ENCODE measurements at regions not wholly inside any gene's neighbourhood (a gene's known extent, or its start where the extent isn't known, plus 50 kb on each side); places are given as distances from the start of the nearest gene placed in this dataset.

GRCh38 chr20:39302312-39302711 lies 340.2 kb downstream of the DHX35 start:
- no peaks in the 10 kb centered on the region for H3K9me3 ChIP-seq (ENCODE audit: low read depth)
- H2AFZ ChIP-seq, result no peak overlapping the region
- H3K4me1 ChIP-seq (ENCODE audit: insufficient read depth), result no peaks in the 10 kb centered on the region
- H3K9me2 ChIP-seq (replicated peaks; ENCODE audit: insufficient read depth), result no peaks in the 10 kb centered on the region
- H3K4me2 ChIP-seq, result no peak overlapping the region
- DNase-seq (ENCODE audit: low spot score), result no peak
- no peak overlapping the region for H3K27ac ChIP-seq
- H3K4me3 ChIP-seq, result no peak overlapping the region
- H3K36me3 ChIP-seq (replicated peaks; ENCODE audit: insufficient read depth, low read depth), result no peaks in the 10 kb centered on the region
- H3K27me3 ChIP-seq, result no peaks in the 10 kb centered on the region
- WGBS (ENCODE audit: low lambda C conversion rate, missing lambda C conversion rate), result 96% methylated on average over 4 of the region's 4 CpGs
- no peak for TF ChIP-seq CTCF (IDR thresholded peaks at IDR 0.05; ENCODE audit: poor library complexity)
- no peak for TF ChIP-seq EZH2 (IDR thresholded peaks at IDR 0.05; ENCODE audit: borderline replicate concordance)
- TF ChIP-seq EZH2phosphoT487 (IDR thresholded peaks at IDR 0.05; ENCODE audit: low read depth, severe bottlenecking, unreplicated experiment), result no peak
- no peaks in the 10 kb centered on the region for H4K20me1 ChIP-seq (ENCODE audit: insufficient read depth, poor library complexity, severe bottlenecking)
- no peaks in the 10 kb centered on the region for H3K79me2 ChIP-seq

- H3K4me3 ChIP-seq, result no peak overlapping the region
- no peak overlapping the region for H3K27ac ChIP-seq
- H3K4me1 ChIP-seq (ENCODE audit: insufficient read depth), result no peaks in the 10 kb centered on the region
- no peaks in the 10 kb centered on the region for H4K20me1 ChIP-seq (ENCODE audit: insufficient read depth, poor library complexity, severe bottlenecking)
- no peak overlapping the region for H3K4me2 ChIP-seq
- no peak overlapping the region for H2AFZ ChIP-seq
- H3K9me3 ChIP-seq (ENCODE audit: low read depth), result no peaks in the 10 kb centered on the region
- H3K79me2 ChIP-seq, result no peaks in the 10 kb centered on the region
- TF ChIP-seq EZH2 (IDR thresholded peaks at IDR 0.05; ENCODE audit: borderline replicate concordance), result no peak
- no peak for TF ChIP-seq EZH2phosphoT487 (IDR thresholded peaks at IDR 0.05; ENCODE audit: low read depth, severe bottlenecking, unreplicated experiment)
- TF ChIP-seq CTCF (IDR thresholded peaks at IDR 0.05; ENCODE audit: poor library complexity), result no peak
- H3K9me2 ChIP-seq (replicated peaks; ENCODE audit: insufficient read depth), result no peaks in the 10 kb centered on the region
- no peaks in the 10 kb centered on the region for H3K36me3 ChIP-seq (replicated peaks; ENCODE audit: insufficient read depth, low read depth)
- no peak for DNase-seq (ENCODE audit: low spot score)
- no peaks in the 10 kb centered on the region for H3K27me3 ChIP-seq
- WGBS (ENCODE audit: low lambda C conversion rate, missing lambda C conversion rate), result 92% methylated on average over 2 of the region's 2 CpGs
These were observed 337.6 kb downstream of the DHX35 start for GRCh38 chr20:39299783-39300182.

- WGBS (ENCODE audit: low lambda C conversion rate, missing lambda C conversion rate), result 76% methylated on average over 12 of the region's 12 CpGs
- H3K4me2 ChIP-seq, result no peak overlapping the region
- no peaks in the 10 kb centered on the region for H3K9me3 ChIP-seq (ENCODE audit: low read depth)
- no peaks in the 10 kb centered on the region for H4K20me1 ChIP-seq (ENCODE audit: insufficient read depth, poor library complexity, severe bottlenecking)
- H3K27me3 ChIP-seq, result no peaks in the 10 kb centered on the region
- no peak overlapping the region for H3K4me3 ChIP-seq
- no peak for DNase-seq (ENCODE audit: low spot score)
- H3K79me2 ChIP-seq, result no peaks in the 10 kb centered on the region
- no peaks in the 10 kb centered on the region for H3K4me1 ChIP-seq (ENCODE audit: insufficient read depth)
- TF ChIP-seq EZH2phosphoT487 (IDR thresholded peaks at IDR 0.05; ENCODE audit: low read depth, severe bottlenecking, unreplicated experiment), result no peak
- TF ChIP-seq CTCF (IDR thresholded peaks at IDR 0.05; ENCODE audit: poor library complexity), result no peak
- no peak for TF ChIP-seq EZH2 (IDR thresholded peaks at IDR 0.05; ENCODE audit: borderline replicate concordance)
- H2AFZ ChIP-seq, result no peak overlapping the region
- H3K9me2 ChIP-seq (replicated peaks; ENCODE audit: insufficient read depth), result no peaks in the 10 kb centered on the region
- no peaks in the 10 kb centered on the region for H3K36me3 ChIP-seq (replicated peaks; ENCODE audit: insufficient read depth, low read depth)
- no peak overlapping the region for H3K27ac ChIP-seq
These were observed 336.7 kb downstream of the DHX35 start for GRCh38 chr20:39298571-39299506.
